HL-60 (cell line): ENCODE measurements at regions not wholly inside any gene's neighbourhood (a gene's known extent, or its start where the extent isn't known, plus 50 kb on each side); places are given as distances from the start of the nearest gene placed in this dataset.

Experiments
- CTCF ChIP-seq: IDR thresholded peaks from one replicate; pipeline ENCODE4 v1.5.1; 2011; ENCODE audit warnings: low read length, control low read depth, inconsistent platforms; ENCODE audit not compliant: insufficient read depth
- POLR2AphosphoS5 ChIP-seq: IDR thresholded peaks from 2 replicates; pipeline ENCODE4 v1.6.1; 2012; ENCODE audit warnings: low read depth
- SPI1 ChIP-seq: IDR thresholded peaks from 2 replicates; pipeline ENCODE4 v1.6.1; 2012; ENCODE audit warnings: low read depth, mild to moderate bottlenecking, borderline replicate concordance

GRCh38 chr3:177599837-177600236 is 402.6 kb upstream of the TBL1XR1 start:
- TF ChIP-seq CTCF (no peak), SPI1 (no peak), POLR2AphosphoS5 (no peak)
